Activated CD4-positive, alpha-beta T cell treated with anti-CD3 and anti-CD28 coated beads, Interleukin-2, amount 50 U/mL, for 1 hour (primary cell): ENCODE measurements at regions not wholly inside any gene's neighbourhood (a gene's known extent, or its start where the extent isn't known, plus 50 kb on each side); places are given as distances from the start of the nearest gene placed in this dataset.

ENCODE experiments used
- DNase-seq: peaks from one replicate; pipeline ENCODE4 v3.0.0-alpha.2; 2020

DNA sequence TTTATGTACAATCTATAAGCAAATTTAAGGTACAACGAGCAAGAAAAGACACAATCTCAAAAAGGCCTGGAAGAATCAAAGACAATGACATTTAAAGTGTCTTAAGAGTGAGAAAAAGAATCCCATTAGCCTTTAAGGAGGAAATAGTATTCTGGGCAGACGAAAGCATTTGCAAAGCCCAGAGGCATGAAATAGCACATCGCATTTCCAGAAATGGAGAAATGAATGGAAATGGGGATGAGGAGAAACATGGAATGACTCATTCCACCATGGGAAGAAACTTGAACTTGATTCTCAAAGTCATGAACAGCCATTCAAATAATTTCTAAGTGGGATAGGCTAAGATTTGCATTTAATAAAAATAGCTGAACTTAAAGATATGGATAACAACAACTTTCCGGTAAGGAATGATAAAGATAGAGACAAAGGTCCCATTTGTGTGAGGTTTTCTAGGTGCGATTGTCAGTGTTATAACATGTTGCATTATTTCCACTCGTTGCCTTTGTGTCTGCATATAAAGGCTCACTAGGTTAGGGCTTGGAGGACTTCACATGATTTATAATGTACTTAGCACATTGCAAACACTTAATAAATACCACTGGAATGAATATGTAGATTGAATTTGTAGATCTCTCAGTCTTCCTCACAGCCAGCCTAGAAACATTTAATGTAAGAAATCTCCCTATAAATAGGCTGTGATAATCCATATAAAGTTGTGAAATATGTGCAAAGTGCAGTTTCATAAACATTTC is 310.3 kb upstream of the KLF6 start:
- DNase-seq: no peak

DNA sequence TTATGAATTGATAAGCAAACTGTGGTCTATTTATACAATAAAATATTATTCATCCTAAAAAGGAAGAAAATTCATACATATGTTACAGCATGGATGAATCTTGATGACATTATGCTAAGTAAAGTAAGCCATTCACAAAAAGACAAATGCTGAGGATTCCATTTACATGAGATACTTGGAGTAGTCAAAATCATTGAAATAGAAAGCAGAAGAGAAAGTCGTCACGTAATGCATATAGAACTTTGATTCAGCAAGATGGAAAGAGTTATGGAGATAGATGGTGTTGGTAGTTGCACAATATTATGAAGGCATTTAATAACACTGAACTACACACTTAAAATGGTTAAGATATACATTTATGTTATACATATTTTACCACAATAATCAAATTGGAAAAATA is 309.7 kb upstream of the KLF6 start:
- no peak for DNase-seq

DNA sequence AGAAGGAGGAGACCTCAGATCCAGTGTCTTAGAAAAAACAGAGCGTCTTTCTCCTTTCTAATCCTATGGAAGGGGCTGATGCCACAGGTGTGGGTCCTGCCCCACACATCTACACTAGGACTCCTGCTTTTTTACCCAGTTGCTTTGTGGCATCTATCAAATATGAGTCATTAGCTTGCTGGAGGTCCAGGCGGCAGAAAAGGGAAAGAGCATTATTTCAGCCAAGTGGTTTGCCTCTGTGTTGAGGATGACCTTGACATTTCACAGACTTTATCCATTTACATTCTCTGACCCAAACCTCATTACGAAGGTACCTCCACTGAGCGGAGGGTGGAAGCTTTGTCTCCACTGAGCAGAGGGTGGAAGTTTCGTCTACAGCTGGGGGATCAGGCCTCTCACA is 308.4 kb upstream of the KLF6 start:
- DNase-seq: no peak

DNA sequence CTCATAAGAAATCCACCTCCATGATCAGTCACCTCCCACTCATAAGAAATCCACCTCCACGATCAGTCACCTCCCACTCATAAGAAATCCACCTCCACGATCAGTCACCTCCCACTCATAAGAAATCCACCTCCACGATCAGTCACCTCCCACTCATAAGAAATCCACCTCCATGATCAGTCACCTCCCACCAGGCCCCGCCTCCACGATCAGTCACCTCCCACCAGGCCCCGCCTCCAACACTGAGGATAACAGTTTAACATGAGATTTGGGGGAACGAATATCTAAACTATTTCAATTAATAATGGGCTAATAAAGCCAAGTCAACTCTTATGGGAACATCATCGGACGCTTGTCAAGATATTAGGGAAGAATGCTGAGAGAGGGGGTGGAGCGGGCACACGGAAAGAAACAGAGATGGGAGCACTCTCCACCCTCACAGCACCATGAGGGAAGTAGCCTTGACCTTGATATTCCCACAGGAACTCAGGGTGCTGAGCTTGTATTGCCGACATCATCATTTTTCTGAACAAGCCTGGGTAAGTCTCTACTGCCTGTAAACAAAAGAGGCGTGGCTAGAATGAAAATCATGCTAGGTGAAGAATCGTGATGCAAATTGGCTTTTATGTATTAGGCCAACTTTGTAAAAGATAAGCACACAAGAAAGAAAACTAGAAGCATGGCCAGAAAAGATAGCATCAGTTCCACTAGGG is 303.5 kb upstream of the KLF6 start:
- no peak for DNase-seq

DNA sequence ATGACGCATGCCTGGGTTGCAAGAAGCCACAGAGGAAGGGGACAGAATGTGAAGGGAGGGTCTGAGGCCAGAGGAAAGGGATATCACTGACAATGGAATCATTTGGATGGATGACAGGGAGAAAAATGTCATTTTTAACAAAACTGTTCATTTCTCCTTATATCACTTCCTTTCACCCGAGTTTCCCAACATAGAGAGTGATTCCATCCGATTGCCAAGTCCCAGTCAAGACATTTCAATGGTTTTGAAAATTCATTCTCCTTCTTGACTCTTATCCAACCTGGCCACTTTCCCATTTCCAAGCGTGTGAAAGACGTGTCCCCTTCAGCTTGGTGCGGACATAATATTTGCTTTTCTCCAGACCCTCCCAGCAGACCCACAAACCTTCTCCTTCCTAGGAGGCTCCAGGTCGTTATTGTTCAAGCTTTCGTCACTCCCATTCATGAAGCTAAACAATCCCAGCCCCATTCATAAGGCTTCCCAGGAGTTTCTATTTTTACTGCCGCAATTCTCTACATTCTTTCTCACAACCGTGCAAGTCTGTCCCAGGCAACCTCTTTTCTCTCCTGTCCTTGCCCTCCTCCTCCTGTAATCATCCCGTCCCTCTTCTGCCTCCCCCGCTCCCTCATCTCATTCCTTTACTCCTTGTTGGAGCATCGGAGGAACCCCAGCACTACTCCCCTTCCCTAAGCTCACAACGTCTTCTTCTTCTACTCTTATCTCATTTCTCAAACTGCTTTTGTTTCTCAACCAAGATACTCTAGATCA is 301.3 kb upstream of the KLF6 start:
- DNase-seq: no peak

DNA sequence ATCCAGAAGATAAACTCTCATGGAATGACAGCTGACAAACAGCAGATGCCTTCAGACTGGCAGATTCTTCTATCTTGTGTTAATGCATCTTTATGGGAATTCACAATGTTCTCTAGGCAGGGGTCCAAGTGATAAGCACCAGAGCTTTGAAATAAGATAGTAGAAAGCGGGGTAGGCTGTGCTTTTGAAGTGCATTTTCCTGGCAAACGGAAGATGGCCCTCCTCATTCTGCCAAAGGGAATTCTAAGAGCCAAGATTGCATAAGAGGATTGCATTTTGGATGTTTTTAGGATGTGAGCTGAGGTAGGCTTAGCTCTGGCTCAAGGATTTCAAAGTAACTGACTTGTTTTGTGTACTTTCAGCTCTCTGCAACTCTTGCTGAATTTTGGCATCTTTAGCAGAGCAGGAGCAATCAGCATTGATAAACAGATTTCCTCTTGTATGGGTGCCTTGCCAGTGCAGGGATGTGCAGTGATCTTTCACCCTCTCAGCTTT is 298.5 kb upstream of the KLF6 start:
- DNase-seq: no peak

DNA sequence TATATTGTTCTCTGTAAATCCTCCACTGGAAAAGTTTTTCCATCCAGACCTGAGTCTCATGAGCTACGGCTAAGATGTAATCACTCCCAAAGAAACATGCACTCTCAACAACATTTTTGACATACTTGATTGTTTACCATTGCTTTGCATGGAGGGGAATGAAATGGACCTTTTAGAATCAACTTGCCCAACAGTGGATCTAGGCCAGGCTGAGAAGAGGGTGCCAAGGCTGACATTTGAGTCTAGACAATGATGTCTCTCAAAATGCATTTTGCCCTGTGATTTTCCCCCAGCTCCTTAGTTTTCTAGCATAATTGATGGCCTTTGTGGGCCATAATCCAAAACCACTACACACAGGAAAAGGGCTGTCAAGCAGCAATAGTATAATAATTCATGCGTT is 297.9 kb upstream of the KLF6 start:
- no peak for DNase-seq

DNA sequence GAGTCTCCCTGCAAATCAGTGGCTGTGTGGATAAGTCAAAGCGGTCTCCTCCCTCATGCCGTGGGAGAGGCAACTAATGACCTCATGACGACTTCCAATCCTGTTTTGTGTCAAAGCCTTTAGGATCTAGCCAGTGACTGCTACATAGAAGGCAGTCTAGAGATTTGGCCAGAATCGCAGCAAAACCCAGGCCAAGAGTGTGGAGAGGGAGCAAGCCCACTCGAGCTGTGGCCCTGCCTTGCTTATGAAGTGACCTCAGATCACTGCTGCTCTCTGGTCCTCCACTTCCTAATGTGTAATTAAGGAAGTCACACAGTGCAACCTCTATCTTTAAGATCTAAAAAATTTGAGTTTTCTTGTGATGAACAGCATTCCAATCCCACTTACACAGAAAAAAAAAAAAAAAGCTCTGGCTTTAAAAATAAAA is 296.7 kb upstream of the KLF6 start:
- no peak for DNase-seq

DNA sequence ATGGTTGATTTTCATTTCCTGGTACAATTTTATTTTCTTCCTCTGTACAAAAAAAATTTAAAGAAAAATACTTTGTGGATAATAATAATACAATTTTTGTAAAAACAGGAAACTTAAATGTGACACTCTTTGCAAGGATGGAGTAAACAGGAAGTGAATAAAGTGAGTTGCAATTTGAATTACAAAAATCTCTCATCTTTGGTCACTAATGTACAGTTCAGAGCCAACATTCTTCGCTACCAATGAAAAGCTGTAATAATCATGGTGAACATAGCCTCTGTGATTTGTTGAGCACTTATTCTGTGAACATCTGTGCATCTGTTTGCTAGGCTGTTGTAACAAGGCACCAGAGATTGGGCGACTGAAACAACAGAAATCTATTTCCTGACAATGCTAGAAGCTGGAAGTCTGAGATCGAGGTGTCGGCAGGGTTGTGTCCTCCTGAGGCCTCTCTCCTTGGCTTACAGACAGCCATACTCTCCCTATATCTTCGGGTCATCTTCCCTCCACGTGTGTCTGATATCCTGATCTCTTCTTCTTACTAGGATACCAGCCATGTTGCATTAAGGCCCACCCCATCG is 295.3 kb upstream of the KLF6 start:
- DNase-seq: no peak

DNA sequence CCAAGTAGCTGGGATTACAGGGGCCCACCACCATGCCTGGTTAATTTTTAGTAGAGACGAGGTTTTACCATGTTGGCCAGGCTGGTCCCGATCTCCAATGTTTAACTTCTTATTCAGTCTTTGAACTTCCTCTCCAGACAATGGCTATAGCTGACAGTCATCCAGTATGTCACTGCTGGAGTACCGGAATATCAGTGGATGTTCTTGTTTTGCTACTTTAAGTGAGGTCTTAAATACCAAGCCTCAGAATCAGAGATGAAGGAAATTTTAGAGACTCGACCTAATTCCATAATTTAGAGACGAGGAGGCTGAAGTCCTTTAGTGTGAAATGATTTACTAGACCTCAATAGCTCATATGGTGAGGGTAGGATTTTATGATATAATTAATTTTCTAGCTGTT is 294.8 kb upstream of the KLF6 start:
- DNase-seq: no peak

DNA sequence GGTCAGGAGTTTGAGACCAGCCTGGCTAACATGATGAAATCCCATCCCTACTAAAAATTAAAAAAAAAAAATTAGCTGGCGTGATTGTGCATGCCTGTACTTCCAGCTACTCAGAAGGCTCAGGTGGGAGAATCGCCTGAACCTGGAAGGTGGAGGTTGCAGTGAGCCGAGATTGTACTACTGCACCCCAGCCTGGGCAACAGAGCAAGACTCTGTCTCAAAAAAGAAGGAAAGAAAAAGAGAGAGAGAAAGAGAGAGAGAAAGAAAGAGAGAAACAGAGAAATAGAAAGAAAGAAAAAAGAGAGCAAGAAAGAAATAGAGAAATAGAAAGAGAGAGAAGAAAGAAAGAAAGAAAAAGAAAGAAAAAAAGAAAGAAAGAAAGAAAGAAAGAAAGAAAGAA is 292.8 kb upstream of the KLF6 start:
- no peak for DNase-seq

DNA sequence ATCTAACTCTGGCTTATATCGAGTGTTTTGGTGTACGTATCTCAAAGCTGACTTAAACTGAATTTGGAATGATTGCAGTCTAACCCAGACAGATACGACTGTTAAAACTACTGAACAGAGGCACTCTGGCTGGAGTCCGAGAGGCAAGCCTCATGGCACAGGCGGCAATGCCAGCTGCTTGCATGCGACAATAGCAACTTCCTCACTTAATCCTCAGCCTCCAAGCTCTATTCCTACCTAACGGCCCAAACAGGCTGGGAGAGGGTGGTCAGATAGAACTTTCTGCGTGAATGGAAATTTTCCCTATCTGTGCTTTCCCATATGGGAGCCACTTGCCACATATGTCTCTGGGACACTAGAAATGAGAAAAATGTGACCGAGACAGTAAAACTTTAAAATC is 292.0 kb upstream of the KLF6 start:
- DNase-seq: no peak

DNA sequence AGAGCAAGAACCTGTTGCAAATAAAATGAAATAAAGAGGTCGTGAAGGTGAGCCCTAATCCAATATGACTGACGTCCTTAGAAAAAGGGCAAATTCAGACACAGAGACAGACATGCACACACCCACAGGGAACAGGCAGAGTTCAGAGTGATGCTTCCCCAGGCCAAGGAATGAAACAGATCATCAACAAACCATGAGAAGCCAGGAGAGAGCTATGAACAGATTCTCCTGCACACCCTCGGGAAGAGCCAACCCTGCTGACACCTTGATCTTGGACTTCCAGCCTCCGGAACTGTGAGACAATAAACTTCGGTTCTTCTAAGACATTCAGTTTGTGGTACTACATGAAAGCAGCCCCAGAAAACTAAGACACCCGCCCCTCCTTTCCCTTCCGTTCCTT is 290.4 kb upstream of the KLF6 start:
- no peak for DNase-seq

DNA sequence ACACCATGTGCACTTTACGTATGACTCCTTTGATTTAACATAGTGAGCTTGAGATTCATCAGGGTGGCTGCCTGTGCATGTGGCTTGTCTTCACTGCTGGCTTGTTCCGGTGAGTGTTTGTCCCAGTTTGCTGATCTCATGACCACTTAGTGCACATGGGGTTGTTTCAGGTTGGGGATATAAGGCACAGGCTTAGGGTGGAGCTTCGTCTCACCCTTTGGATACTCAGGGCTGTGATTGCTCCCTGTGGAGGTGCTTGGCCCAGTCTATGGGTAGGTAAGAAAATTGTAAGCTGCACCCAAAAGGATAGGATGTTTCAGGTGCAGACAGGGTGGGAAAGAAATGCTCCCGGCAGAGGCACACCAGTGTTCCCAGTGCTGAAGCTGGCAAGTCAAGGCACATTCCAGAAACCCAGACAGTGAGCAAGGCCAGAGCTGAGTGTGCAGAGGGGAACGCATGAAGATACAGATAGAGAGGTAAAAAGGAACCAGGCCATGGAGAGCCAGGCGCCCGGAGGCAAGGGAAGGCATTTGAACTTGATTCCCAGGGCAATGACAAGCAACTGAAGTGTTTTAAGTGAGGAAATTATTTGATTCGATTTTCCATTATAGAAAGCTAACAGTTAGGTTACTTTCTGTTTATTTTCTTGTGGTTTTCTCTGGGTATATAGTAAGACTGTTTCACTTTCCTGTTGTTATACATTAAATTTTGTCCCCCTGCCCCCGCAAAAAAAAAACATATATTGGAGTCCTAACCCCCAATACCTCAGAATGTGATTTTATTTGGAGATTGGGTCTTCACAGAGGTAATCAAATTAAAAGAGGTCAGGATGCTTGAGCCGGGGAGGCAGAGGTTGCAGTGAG is 289.8 kb upstream of the KLF6 start:
- no peak for DNase-seq

DNA sequence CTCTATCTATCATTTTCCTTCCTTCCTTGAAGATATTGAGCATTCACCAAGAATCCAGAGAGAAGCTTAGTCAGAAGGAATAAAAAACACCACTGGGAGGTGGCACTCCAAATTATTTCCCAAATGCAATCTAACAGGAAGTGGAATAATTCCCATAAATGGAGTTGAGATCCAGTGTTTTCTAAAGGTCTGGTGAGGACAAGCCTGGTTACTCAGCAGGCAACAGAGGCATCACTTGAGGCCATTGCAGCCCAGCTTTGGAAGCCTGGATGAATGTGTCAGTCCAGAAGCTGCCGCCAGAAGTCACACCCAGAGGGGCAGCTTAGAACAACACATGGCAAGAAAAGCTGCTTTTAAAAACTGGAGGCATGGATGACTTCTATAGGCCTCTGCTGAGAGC is 288.9 kb upstream of the KLF6 start:
- DNase-seq: no peak

DNA sequence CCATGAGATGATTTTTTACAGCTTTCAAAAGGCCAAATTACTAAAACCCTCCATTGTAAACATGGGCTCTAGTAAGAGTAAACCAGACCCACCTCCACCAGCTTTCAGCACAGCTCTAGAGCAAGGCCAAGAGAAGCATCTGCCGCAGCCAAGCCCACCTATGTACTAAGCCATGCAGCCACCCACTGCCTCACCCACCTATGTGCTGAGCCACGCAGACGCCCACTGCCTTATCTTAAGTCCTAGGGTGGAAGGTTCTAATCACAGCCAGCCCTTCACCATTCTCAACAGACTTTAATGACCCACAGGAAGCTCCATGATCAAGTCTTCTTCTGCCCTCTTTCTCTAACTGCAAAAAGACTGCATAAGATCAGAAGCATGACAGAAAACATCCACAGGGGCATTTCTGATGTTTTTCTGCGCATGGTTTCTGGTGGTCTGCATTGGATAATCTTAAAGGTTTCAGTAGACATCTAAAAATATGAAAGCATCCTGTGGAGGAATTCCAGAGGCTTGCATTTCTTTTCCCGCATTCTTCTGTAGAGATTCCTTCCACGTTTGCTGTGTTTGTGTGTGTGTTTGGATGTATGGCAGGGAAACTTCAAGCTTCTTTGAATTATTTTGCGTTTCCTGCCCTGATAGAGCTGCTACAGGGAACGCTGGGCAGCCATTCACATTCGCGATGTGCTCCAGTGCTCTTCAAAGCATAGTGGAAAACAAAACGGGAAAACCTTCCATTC is 286.1 kb upstream of the KLF6 start:
- DNase-seq: no peak

DNA sequence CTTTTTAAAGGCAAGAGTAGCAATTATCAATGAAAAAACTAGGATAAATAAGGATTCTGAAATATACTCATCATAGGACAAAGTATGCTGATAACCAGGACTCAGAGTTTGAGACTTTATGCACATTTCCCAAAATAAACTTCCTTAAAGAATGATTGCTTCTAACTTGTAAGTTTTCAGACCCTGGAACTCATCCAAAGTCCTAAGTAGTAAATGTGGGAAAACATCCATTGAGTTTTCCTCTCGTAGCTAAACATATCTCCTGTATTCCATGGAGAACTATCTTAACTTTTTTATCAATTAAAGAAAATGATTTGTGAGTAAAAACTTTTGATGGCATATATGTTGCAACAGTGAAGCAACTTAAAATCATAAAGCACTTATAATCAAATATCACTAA is 285.2 kb upstream of the KLF6 start:
- no peak for DNase-seq

DNA sequence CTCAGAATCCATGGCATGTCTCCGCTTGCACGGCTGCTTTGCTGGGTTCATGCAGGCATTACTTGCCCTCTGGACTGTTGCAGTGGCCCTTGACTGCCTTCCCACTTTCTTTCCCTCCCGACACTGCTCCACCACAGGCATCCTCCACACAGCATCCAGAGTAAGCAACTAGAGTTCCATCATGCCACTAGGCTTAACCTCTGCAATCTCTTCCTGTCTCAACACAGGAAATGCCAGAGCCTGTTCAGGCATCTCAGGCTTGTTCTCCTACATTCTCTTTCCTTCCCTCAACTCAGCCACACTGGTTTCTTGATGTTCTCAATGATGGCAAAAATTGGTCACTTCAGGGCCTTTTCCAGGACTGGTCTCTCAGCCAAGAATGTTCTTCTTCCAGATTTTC is 284.5 kb upstream of the KLF6 start:
- no peak for DNase-seq

DNA sequence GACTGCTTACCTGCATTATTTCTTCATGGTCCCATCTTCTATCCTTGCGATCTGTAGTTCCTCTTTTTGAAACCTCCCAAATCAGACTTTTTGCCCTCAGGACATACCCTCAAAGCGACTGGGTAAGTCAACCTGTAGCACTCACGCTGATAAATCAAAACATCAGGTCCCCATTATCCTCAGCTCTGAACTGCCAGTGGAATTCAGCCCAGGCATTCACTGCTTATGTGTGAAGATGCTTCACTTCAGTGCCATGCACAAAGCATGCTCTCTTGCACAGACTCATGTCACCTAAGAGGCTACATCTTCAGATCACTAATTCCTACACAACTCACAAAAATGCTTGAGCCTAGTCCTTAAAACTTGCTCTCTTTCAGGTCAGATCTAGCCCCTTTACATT is 283.6 kb upstream of the KLF6 start:
- DNase-seq: no peak

DNA sequence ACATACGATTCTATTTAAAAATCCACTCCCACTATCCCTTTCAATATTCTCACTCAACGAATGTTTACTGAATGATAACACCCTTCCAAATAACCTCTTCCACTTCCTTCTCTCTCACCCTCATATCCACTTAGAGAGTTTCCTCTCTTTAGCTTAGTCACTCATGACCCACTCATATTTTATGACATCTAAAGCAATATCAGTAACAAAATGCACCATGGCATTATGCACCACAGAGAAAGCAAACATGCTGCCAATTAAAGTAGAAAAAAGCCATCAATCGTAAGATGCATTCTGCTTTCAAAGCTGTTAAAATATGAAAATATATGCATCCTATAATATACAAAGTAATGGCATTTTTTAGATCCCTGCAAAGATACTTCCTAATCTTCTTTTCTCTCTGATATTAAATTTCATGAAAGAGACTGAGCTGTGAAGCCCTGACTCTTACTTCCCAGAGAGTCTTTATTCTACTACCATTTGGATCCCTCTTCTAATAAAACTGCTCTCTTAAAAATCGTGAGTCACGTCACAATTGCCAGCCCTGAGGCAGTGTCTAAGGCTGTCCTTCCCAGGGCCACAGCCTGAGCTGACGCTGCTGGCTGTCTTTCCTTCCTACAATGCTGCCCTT is 283.0 kb upstream of the KLF6 start:
- DNase-seq: no peak

DNA sequence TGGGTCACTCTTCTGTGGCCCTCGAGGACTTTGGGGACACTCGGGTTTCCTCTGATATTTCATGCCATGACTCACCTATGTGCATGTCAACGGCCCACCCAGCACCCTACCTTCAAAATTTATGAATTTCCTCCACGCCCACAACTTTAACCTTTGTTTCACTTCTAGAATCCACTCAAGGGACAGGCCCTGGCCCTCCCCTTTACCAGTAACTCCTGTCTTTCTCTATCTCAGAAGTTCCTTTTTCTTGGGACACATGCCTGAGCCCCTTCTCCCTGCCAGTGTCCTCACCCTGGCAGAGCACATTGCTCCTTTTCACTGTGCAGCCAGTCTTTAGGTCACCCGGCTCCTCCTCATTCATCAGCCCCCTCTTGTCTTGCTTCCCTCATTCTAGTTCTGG is 282.5 kb upstream of the KLF6 start:
- DNase-seq: no peak
